NCI-H345 treated with DMSO at 0.1 percent for 48 hours (cell line): ENCODE measurements at regions not wholly inside any gene's neighbourhood (a gene's known extent, or its start where the extent isn't known, plus 50 kb on each side); places are given as distances from the start of the nearest gene placed in this dataset.
A peak's percentile ranks its signal among the peaks of the same experiment; 100 is the strongest.

Experiments
- DNase-seq: peaks from one replicate; lab custom pipeline; 2025; ENCODE audit not compliant: unreplicated experiment; lab: John Stamatoyannopoulos, UW

- no peak for DNase-seq
Measured at GRCh38 chr6:167437888-167438484, 113.1 kb downstream of the TTLL2 start.

GRCh38 chr6:167441715-167442206 is 116.9 kb downstream of the TTLL2 start:
- peak; percentile 80 for DNase-seq

GRCh38 chr6:167442245-167442644 is 117.4 kb downstream of the TTLL2 start:
- DNase-seq, result peak; percentile 77

GRCh38 chr6:167442796-167443680 is 118.2 kb downstream of the TTLL2 start:
- no peak for DNase-seq

GRCh38 chr6:167444602-167445346 is 119.9 kb downstream of the TTLL2 start:
- no peak for DNase-seq

GRCh38 chr6:167445568-167445967 is 120.7 kb downstream of the TTLL2 start:
- DNase-seq, result no peak

GRCh38 chr6:167446046-167446445 is 121.2 kb downstream of the TTLL2 start:
- DNase-seq, result no peak

- DNase-seq, result no peak
Measured at GRCh38 chr6:167446971-167447370, 122.1 kb downstream of the TTLL2 start.

GRCh38 chr6:167448378-167448777 is 123.5 kb downstream of the TTLL2 start:
- no peak for DNase-seq

GRCh38 chr6:167449094-167449861 is 124.4 kb downstream of the TTLL2 start:
- no peak for DNase-seq

GRCh38 chr6:167450626-167451025 is 125.7 kb downstream of the TTLL2 start:
- DNase-seq, result peak; percentile 49

GRCh38 chr6:167452338-167453081 is 127.6 kb downstream of the TTLL2 start:
- no peak for DNase-seq

- DNase-seq, result no peak
Measured at GRCh38 chr6:167453082-167453446, 128.2 kb downstream of the TTLL2 start.

GRCh38 chr6:167454003-167454402 is 129.1 kb downstream of the TTLL2 start:
- DNase-seq, result no peak

- no peak for DNase-seq
Measured at GRCh38 chr6:167455371-167455770, 130.5 kb downstream of the TTLL2 start.

- DNase-seq, result no peak
Measured at GRCh38 chr6:167462514-167463312, 137.8 kb downstream of the TTLL2 start.

- DNase-seq, result no peak
Measured at GRCh38 chr6:167464177-167464576, 139.3 kb downstream of the TTLL2 start.

- DNase-seq, result no peak
Measured at GRCh38 chr6:167465482-167465881, 140.6 kb downstream of the TTLL2 start.

- DNase-seq, result no peak
Measured at GRCh38 chr6:167467282-167467681, 142.4 kb downstream of the TTLL2 start.
